HEK293 (cell line): ENCODE measurements at regions not wholly inside any gene's neighbourhood (a gene's known extent, or its start where the extent isn't known, plus 50 kb on each side); places are given as distances from the start of the nearest gene placed in this dataset.

ENCODE experiments used
- CTCF ChIA-PET: fragments of 350-600 bp; formaldehyde crosslinking; extraction: SDS; loops from one replicate; lab custom pipeline; 2021; ENCODE audit warnings: antibody characterized with exemption; lab: Yijun Ruan, JAX
- POLR2A ChIA-PET: fragments of 300-600 bp; formaldehyde crosslinking; extraction: SDS; loops from one replicate; lab custom pipeline; 2020; ENCODE audit warnings: antibody characterized with exemption, inconsistent platforms; lab: Yijun Ruan, JAX
- H3K27ac ChIP-seq: fragments of 200-500 bp; sonication (Bioruptor generic); 2 replicates; pipeline ENCODE4 v1.5.1; 2014; ENCODE audit warnings: low read depth, low read length, control low read depth, inconsistent platforms; ENCODE audit errors: extremely low read depth
- H3K36me3 ChIP-seq, 2 experiments: fragments of 200-500 bp in 1 of 2; sonication (Bioruptor generic) in 1 of 2; 1 replicate in 1 of 2; 2 replicates in 1 of 2; pipeline ENCODE4 v1.5.1; 2014 to 2017; ENCODE audit warnings: inconsistent platforms in 2 of 2, low read length in 2 of 2; ENCODE audit not compliant: control insufficient read depth in 2 of 2, insufficient read depth in 1 of 2
- H3K4me1 ChIP-seq: fragments of 200-500 bp; sonication (Bioruptor generic); 2 replicates; pipeline ENCODE4 v1.5.1; 2014; ENCODE audit warnings: mild to moderate bottlenecking, low read length, inconsistent platforms; ENCODE audit not compliant: control insufficient read depth, insufficient read depth
- H3K4me3 ChIP-seq: 2 replicates; pipeline ENCODE4 v1.5.1; 2011; ENCODE audit warnings: low read depth, mild to moderate bottlenecking, control low read depth, low read length, moderate library complexity
- H3K9me3 ChIP-seq: fragments of 200-500 bp; sonication (Bioruptor generic); 2 replicates; pipeline ENCODE4 v1.5.1; 2014; ENCODE audit warnings: low read depth, low read length, inconsistent platforms; ENCODE audit not compliant: control insufficient read depth, insufficient read depth
- ELK4 ChIP-seq: IDR thresholded peaks from 2 replicates; pipeline ENCODE4 v1.6.1; 2011; ENCODE audit warnings: mild to moderate bottlenecking, low read depth, low read length, borderline replicate concordance
- GLIS1 ChIP-seq: fragments of 450-650 bp; formaldehyde crosslinking; IDR thresholded peaks from 2 replicates; pipeline ENCODE4 v1.5.1; 2016; ENCODE audit warnings: missing biosample characterization, missing genetic modification characterization
- HOXA7 ChIP-seq: sonication (generic); formaldehyde crosslinking; IDR thresholded peaks from 2 replicates; pipeline ENCODE4 v1.8.1; 2022; ENCODE audit warnings: missing genetic modification reagents, borderline replicate concordance
- MZF1 ChIP-seq: fragments of 450-650 bp; formaldehyde crosslinking; IDR thresholded peaks from 2 replicates; pipeline ENCODE4 v1.5.1; 2017; ENCODE audit warnings: missing biosample characterization, missing genetic modification characterization, borderline replicate concordance
- PRDM6 ChIP-seq: fragments of 450-650 bp; formaldehyde crosslinking; IDR thresholded peaks from 2 replicates; pipeline ENCODE4 v1.5.1; 2017; ENCODE audit warnings: missing biosample characterization, missing genetic modification characterization
- SCRT1 ChIP-seq: fragments of 450-650 bp; formaldehyde crosslinking; IDR thresholded peaks from 2 replicates; pipeline ENCODE4 v1.5.1; 2016; ENCODE audit warnings: missing biosample characterization, missing genetic modification characterization, borderline replicate concordance
- TRIM28 ChIP-seq: IDR thresholded peaks from 2 replicates; pipeline ENCODE4 v1.6.1; 2011; ENCODE audit warnings: low read length, control low read depth, borderline replicate concordance
- ZFP41 ChIP-seq: fragments of 450-650 bp; formaldehyde crosslinking; IDR thresholded peaks from 2 replicates; pipeline ENCODE4 v1.5.1; 2016; ENCODE audit warnings: missing biosample characterization, missing genetic modification characterization, borderline replicate concordance
- ZNF133 ChIP-seq: fragments of 450-650 bp; formaldehyde crosslinking; IDR thresholded peaks from 2 replicates; pipeline ENCODE4 v1.5.1; 2016; ENCODE audit warnings: missing biosample characterization, missing genetic modification characterization
- ZNF19 ChIP-seq: fragments of 450-650 bp; formaldehyde crosslinking; IDR thresholded peaks from 2 replicates; pipeline ENCODE4; 2016; ENCODE audit warnings: missing biosample characterization, missing genetic modification characterization, low read depth
- ZNF214 ChIP-seq: fragments of 450-650 bp; formaldehyde crosslinking; IDR thresholded peaks from 2 replicates; pipeline ENCODE4 v1.5.1; 2017; ENCODE audit warnings: missing biosample characterization, mild to moderate bottlenecking, missing genetic modification characterization, borderline replicate concordance
- ZNF341 ChIP-seq: fragments of 450-650 bp; formaldehyde crosslinking; IDR thresholded peaks from 2 replicates; pipeline ENCODE4; 2016; ENCODE audit warnings: low read depth, missing biosample characterization, missing genetic modification characterization
- ZNF391 ChIP-seq: fragments of 450-650 bp; formaldehyde crosslinking; IDR thresholded peaks from 2 replicates; pipeline ENCODE4 v1.5.1; 2016; ENCODE audit warnings: low read depth, missing biosample characterization, missing genetic modification characterization, borderline replicate concordance
- ZNF513 ChIP-seq: fragments of 450-650 bp; IDR thresholded peaks from 2 replicates; pipeline ENCODE4 v1.5.1; 2018; ENCODE audit warnings: missing biosample characterization, missing genetic modification characterization
- ZNF621 ChIP-seq: fragments of 450-650 bp; formaldehyde crosslinking; IDR thresholded peaks from 2 replicates; pipeline ENCODE4 v1.5.1; 2017; ENCODE audit warnings: missing biosample characterization, missing genetic modification characterization
- ZNF677 ChIP-seq: fragments of 450-650 bp; IDR thresholded peaks from 2 replicates; pipeline ENCODE4 v1.5.0; 2018; ENCODE audit warnings: missing biosample characterization, mild to moderate bottlenecking, missing genetic modification characterization, moderate library complexity
- ZNF776 ChIP-seq: fragments of 450-650 bp; formaldehyde crosslinking; IDR thresholded peaks from 2 replicates; pipeline ENCODE4 v1.5.0; 2017; ENCODE audit warnings: missing biosample characterization, missing genetic modification characterization, borderline replicate concordance
- ZNF785 ChIP-seq: fragments of 450-650 bp; formaldehyde crosslinking; IDR thresholded peaks from 2 replicates; pipeline ENCODE4 v1.5.1; 2016; ENCODE audit warnings: missing biosample characterization, missing genetic modification characterization
- ZNF837 ChIP-seq: fragments of 450-650 bp; formaldehyde crosslinking; IDR thresholded peaks from 2 replicates; pipeline ENCODE4 v1.5.1; 2016; ENCODE audit warnings: missing biosample characterization, missing genetic modification characterization
- ZSCAN18 ChIP-seq: fragments of 450-650 bp; formaldehyde crosslinking; IDR thresholded peaks from 2 replicates; pipeline ENCODE4 v1.5.1; 2016; ENCODE audit warnings: missing biosample characterization, missing genetic modification characterization
- ZSCAN4 ChIP-seq: fragments of 450-650 bp; formaldehyde crosslinking; IDR thresholded peaks from 2 replicates; pipeline ENCODE4 v1.5.1; 2017; ENCODE audit warnings: missing biosample characterization, missing genetic modification characterization

- CTCF ChIA-PET: interaction anchor here (0.7 kb wide), 1 partner anchor 1129 kb away, joined by 3 read pairs; no protein-coding TSS in a partner anchor
- no peaks in the 10 kb centered on the region for H3K36me3 ChIP-seq
- H3K4me3 ChIP-seq: no peak overlapping the region
- no peak for TF ChIP-seq ZNF133 (tag by site-specific recombination)
- TF ChIP-seq TRIM28: peak; percentile 41; the same call in 1 of the 2 replicates
- H3K9me3 ChIP-seq: no peaks in the 10 kb centered on the region; the same call in 1 of the 2 replicates
- no peak overlapping the region for H3K27ac ChIP-seq
- POLR2A ChIA-PET: no interaction called here
- H3K4me1 ChIP-seq: no peaks in the 10 kb centered on the region
Measured at GRCh38 chr5:23419115-23419514, 88.3 kb upstream of the PRDM9 start.

- H3K4me3 ChIP-seq: no peak overlapping the region
- CTCF ChIA-PET: no interaction called here
- no peak for TF ChIP-seq ZNF785
- TF ChIP-seq ZNF837: no peak
- no peak for TF ChIP-seq ZNF776
- TF ChIP-seq ZFP41 (tag by site-specific recombination): no peak
- no peak for TF ChIP-seq ZNF391 (tag by site-specific recombination)
- H3K27ac ChIP-seq: no peak overlapping the region
- H3K4me1 ChIP-seq: no peaks in the 10 kb centered on the region
- no peaks in the 10 kb centered on the region; the same call in 1 of the 2 replicates for H3K9me3 ChIP-seq
- H3K36me3 ChIP-seq: no peaks in the 10 kb centered on the region
- POLR2A ChIA-PET: no interaction called here
Measured at GRCh38 chr5:23412515-23412914, 94.9 kb upstream of the PRDM9 start.

- no peak overlapping the region for H3K27ac ChIP-seq
- CTCF ChIA-PET: interaction anchor here (0.6 kb wide), 1 partner anchor 60 kb away, joined by 3 read pairs; no protein-coding TSS in a partner anchor
- no peak for TF ChIP-seq ELK4
- TF ChIP-seq GLIS1 (tag by site-specific recombination): no peak
- TF ChIP-seq ZNF341: no peak
- TF ChIP-seq HOXA7: no peak
- TF ChIP-seq ZNF621 (tag by site-specific recombination): no peak
- no peak for TF ChIP-seq SCRT1 (tag by site-specific recombination)
- no peak for TF ChIP-seq ZNF19 (tag by site-specific recombination)
- H3K4me3 ChIP-seq: no peak overlapping the region
- no peaks in the 10 kb centered on the region; the same call in 1 of the 2 replicates for H3K9me3 ChIP-seq
- H3K4me1 ChIP-seq: no peaks in the 10 kb centered on the region
- POLR2A ChIA-PET: no interaction called here
- H3K36me3 ChIP-seq: no peaks in the 10 kb centered on the region
Measured at GRCh38 chr5:23411994-23412393, 95.4 kb upstream of the PRDM9 start.

GRCh38 chr5:23411200-23411599 is 96.2 kb upstream of the PRDM9 start:
- H3K4me3 ChIP-seq: no peak overlapping the region
- CTCF ChIA-PET: interaction anchor here (0.6 kb wide), 2 partner anchors 59 to 201 kb away, joined by 3 read pairs; no protein-coding TSS in a partner anchor
- H3K9me3 ChIP-seq: no peaks in the 10 kb centered on the region
- H3K36me3 ChIP-seq: no peaks in the 10 kb centered on the region
- H3K4me1 ChIP-seq: no peaks in the 10 kb centered on the region
- H3K27ac ChIP-seq: no peak overlapping the region
- POLR2A ChIA-PET: no interaction called here
- no peak for TF ChIP-seq ZNF513
- TF ChIP-seq ZNF214 (tag by site-specific recombination): no peak
- no peak for TF ChIP-seq ZSCAN18 (tag by site-specific recombination)
- no peak for TF ChIP-seq PRDM6 (tag by site-specific recombination)
- TF ChIP-seq ZNF677 (tag by site-specific recombination): no peak
- TF ChIP-seq ZSCAN4 (tag by site-specific recombination): no peak
- TF ChIP-seq MZF1 (tag by site-specific recombination): no peak
